A673 (cell line): ENCODE measurements at regions not wholly inside any gene's neighbourhood (a gene's known extent, or its start where the extent isn't known, plus 50 kb on each side); places are given as distances from the start of the nearest gene placed in this dataset.

Experiments used
- BruUV-seq: library from RNA; stranded (reverse); fragments of 400-500 nt; replicated peaks from 2 replicates; lab custom pipeline; 2021; lab: Mats Ljungman, UMichigan
- CTCF ChIA-PET: fragments of 300-600 bp; sonication (Branson Sonifier 250); formaldehyde crosslinking; loops from one replicate; lab custom pipeline; 2022; ENCODE audit warnings: antibody characterized with exemption; lab: Charles Lee
- POLR2A ChIA-PET: fragments of 300-600 bp; sonication (Branson Sonifier 250); formaldehyde crosslinking; loops from one replicate; lab custom pipeline; 2022; ENCODE audit warnings: antibody characterized with exemption; ENCODE audit not compliant: low non-redundant PET; lab: Charles Lee
- DNase-seq: peaks from one replicate; pipeline ENCODE4 v3.0.0-alpha.2; 2015; ENCODE audit warnings: low spot score
- H3K27ac ChIP-seq: fragments of 200-600 bp; sonication (generic); 2 replicates; pipeline ENCODE4 v1.5.1; 2016; ENCODE audit warnings: mixed run types, low read depth, mild to moderate bottlenecking, mixed read lengths, antibody characterized with exemption, low read length; ENCODE audit not compliant: poor library complexity, severe bottlenecking
- H3K27me3 ChIP-seq: fragments of 200-600 bp; sonication (generic); replicated peaks from 2 replicates; pipeline ENCODE4 v1.6.1; 2017; ENCODE audit warnings: mixed run types, low read depth, mild to moderate bottlenecking, mixed read lengths, antibody characterized with exemption, low read length; ENCODE audit not compliant: insufficient read depth, poor library complexity
- H3K36me3 ChIP-seq: fragments of 200-600 bp; sonication (generic); 2 replicates; pipeline ENCODE4 v1.6.1; 2016; ENCODE audit warnings: mixed run types, mild to moderate bottlenecking, mixed read lengths, antibody characterized with exemption, low read length; ENCODE audit not compliant: insufficient read depth, poor library complexity, severe bottlenecking
- H3K4me1 ChIP-seq: fragments of 200-600 bp; sonication (generic); 2 replicates; pipeline ENCODE4 v1.6.1; 2017; ENCODE audit warnings: mixed run types, mild to moderate bottlenecking, mixed read lengths, antibody characterized with exemption, low read length; ENCODE audit not compliant: insufficient read depth, poor library complexity, severe bottlenecking
- H3K4me3 ChIP-seq: fragments of 200-600 bp; sonication (generic); 2 replicates; pipeline ENCODE4 v1.5.1; 2016; ENCODE audit warnings: low read depth, mixed run types, mild to moderate bottlenecking, mixed read lengths, low read length; ENCODE audit not compliant: poor library complexity, severe bottlenecking
- H3K9me3 ChIP-seq: fragments of 200-600 bp; sonication (generic); 2 replicates; pipeline ENCODE4 v1.6.1; 2016; ENCODE audit warnings: mixed run types, low read depth, mild to moderate bottlenecking, mixed read lengths, antibody characterized with exemption, low read length; ENCODE audit not compliant: poor library complexity, severe bottlenecking
- CTCF ChIP-seq: fragments of 300-800, 200-600 bp; sonication (generic); conservative IDR thresholded peaks from 2 replicates; pipeline ENCODE4 v1.5.1; 2017; ENCODE audit warnings: low read depth, mild to moderate bottlenecking, antibody characterized with exemption, low read length, moderate library complexity, mixed read lengths
- EZH2 ChIP-seq: fragments of 200-600 bp; sonication (generic); IDR thresholded peaks from 2 replicates; pipeline ENCODE4 v1.6.1; 2017; ENCODE audit warnings: borderline replicate concordance, low read depth, mild to moderate bottlenecking, mixed read lengths, antibody characterized with exemption, low read length; ENCODE audit not compliant: poor library complexity, severe bottlenecking
- intact Hi-C: fragments of 100-400 bp; cut with micrococcal nuclease; formaldehyde crosslinking; loops from one replicate; pipeline ENCODE4 v1.10.0; 2022; ENCODE audit not compliant: unreplicated experiment

GRCh38 chr14:58740379-58740935 lies 102.7 kb downstream of the DACT1 start:
- Histone ChIP-seq H3K9me3 (no peaks in the 10 kb centered on the region), H3K27ac (no peak overlapping the region), H3K4me3 (no peak overlapping the region), H3K27me3 (no peaks in the 10 kb centered on the region), H3K4me1 (no peaks in the 10 kb centered on the region), H3K36me3 (no peaks in the 10 kb centered on the region)
- POLR2A ChIA-PET: no interaction called here
- no peak for TF ChIP-seq CTCF
- no peak for TF ChIP-seq EZH2
- BruUV-seq: no TSS peak
- intact Hi-C loops: no loop called here
- CTCF ChIA-PET: no interaction called here
- no peak for DNase-seq

DNA sequence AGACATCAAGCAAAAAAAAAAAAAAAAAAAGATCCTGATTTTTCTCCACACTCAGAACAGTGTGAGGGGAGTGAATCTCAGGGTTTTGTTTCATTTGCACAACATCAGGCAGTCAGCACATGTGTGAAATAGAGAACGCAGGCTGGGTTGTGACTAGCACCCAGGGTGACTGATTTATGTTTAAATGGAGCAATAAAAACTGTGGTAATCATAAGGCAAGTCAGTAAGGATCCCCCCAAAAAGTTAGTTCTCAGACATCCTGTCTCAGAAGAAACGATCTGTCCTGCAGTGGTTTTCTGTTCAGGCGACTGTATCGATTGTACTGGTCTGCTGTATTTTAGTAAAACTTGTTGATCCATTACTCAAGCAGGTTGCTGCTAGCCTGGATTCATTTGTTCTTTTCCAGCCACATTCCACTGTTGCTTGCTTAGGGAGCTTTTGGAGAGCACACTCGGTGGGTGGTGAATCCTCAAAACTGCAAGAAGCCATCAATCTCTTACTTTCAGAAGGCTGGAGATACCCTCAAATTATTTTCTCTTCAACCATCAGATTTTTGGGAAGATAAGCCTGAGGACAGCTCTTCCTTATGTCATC lies 107.1 kb downstream of the DACT1 start:
- peak; percentile 17 for DNase-seq
- TF ChIP-seq EZH2 (no peak), CTCF (no peak)
- Histone ChIP-seq H3K4me1 (no peaks in the 10 kb centered on the region), H3K4me3 (no peak overlapping the region), H3K9me3 (no peaks in the 10 kb centered on the region), H3K27ac (no peak overlapping the region), H3K27me3 (no peaks in the 10 kb centered on the region), H3K36me3 (no peaks in the 10 kb centered on the region)
- ChIA-PET CTCF (no interaction called here), POLR2A (no interaction called here)
- intact Hi-C loops: no loop called here
- no TSS peak for BruUV-seq

DNA sequence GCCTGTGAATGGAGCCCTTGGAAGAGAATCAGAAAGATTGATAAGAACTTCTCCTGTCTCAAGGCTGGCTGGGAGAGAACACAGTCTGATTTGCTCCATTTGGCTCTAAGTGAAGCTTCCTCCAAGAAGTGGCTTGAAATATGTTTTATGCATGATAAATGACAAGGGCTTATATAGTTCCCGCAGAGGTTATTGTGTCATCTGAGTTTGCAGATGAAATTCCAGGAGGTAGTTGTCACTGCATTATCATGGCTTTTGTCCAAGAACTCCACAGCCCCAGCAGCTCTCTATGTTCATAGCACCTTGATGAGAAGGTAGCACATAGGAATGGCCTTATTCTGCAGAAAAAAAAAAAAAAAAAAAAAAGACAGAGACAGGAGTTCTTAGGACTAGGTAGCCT lies 108.5 kb downstream of the DACT1 start:
- DNase-seq: peak; percentile 22
- TF ChIP-seq CTCF (no peak), EZH2 (no peak)

More for the DNA sequence above, 108.5 kb downstream of the DACT1 start:
- Histone ChIP-seq H3K4me3 (no peak overlapping the region), H3K36me3 (no peaks in the 10 kb centered on the region), H3K27me3 (no peaks in the 10 kb centered on the region), H3K4me1 (no peaks in the 10 kb centered on the region), H3K9me3 (no peaks in the 10 kb centered on the region), H3K27ac (no peak overlapping the region)
- intact Hi-C loops: no loop called here
- no TSS peak for BruUV-seq
- CTCF ChIA-PET: no interaction called here
- POLR2A ChIA-PET: no interaction called here
